DMS114 treated with DMSO at 0.1 percent for 48 hours (cell line): ENCODE measurements at regions not wholly inside any gene's neighbourhood (a gene's known extent, or its start where the extent isn't known, plus 50 kb on each side); places are given as distances from the start of the nearest gene placed in this dataset.
"Not testable (repeated sequence)": the region's sequence is repeated elsewhere in the genome, so short reads cannot be mapped to it uniquely, and the experiment has no call there.

Source experiments
- DNase-seq: peaks from one replicate; lab custom pipeline; 2025; ENCODE audit not compliant: unreplicated experiment; lab: John Stamatoyannopoulos, UW

GRCh38 chr3:197408177-197408957, 110.0 kb upstream of the DLG1 start:
- DNase-seq, result no peak

DNA sequence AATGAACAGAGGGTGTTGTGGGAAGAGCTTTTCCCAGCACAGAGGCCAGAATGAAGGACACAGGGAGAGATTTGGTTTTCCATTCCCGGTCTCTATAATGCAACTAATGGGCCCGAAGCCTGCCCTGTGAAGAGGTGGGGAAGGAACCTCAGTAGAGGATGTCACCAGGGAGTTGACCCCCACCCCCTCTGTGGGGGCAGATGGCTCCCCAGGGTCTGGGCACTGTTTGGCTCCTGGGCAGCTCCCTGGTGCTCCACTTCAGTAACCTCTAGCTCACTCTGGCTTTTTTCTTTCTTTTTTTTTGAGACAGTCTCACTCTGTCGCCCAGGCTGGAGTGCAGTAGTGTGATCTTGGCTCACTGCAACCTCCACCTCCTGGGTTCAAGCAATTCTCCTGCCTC, 109.1 kb upstream of the DLG1 start:
- DNase-seq, result no peak

DNA sequence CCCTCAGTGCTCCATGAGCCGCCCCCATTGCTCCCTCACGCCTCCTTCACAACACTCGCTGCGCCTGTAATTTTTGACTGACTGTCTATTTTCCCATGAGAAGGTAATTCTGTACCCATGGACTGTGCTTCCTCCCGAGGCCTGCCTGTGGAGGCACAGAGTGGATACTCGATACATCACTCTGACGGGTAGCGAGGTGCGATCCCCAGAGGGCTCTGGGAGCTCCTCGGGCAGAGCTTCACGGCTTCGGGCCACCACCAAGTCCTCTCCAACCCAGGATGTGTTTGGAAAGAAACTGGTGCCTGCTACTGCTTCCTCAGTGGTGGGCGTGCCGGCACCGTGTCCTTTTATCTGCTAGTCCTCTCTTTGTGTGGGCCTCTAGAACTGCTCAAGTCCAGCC, 108.6 kb upstream of the DLG1 start:
- DNase-seq, result no peak

DNA sequence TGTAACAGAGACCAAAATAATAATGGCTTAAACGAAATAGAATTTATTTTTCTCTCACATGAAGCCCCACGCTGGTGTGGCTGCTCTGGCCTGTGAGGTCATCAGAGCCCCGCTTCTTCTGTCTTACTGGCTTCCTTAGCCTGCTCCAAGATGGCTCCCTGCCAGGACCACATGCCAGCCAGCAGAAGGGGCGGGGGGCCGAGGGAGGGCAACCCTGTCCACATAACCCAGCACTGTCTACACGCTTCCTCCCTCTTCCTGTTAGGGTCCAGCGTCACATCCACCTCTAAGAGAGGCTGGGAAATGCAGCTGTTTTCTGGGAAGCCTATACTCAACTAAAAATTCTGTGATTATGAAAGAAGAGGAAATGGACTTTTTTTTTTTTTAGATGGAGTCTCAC, 107.9 kb upstream of the DLG1 start:
- no peak for DNase-seq

DNA sequence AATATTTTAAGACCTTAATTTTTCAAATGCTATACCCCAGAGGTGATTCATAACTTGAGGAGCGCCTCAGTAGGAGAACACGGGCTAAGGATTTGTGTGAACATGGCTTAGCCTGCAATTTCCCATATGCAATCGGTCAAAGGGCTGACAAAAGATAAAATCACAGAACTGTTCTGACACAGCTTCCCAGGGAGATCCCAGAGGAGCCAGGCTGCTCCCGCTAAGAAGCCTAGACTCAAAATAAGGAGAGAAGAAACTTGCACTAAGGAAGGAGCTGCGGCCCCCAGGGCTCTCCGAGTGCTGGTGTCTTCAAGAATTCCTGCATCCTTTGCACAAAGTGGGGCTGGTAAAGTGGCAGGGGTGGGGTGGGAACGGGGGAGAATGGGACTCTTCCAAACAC, 106.3 kb upstream of the DLG1 start:
- no peak for DNase-seq

DNA sequence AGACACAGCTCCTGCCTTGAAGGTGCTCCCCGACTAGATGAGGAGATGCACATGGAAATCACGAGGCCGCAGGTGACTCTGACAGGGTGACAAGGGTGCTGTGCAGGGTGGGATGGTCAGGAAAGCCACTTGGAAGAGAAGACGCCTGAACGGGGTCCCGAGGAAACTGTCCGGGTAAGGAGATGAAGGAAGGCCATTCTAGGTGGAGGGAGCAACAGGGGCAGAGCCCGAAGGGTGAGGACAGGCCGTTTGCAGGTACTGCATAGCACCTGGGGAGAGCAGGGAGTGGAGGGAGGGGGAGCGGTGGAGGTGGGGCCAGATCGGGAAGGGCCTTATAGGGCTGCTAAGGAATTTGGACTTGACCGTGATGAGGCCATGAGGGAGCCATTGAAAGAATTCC, 105.6 kb upstream of the DLG1 start:
- DNase-seq, result no peak

DNA sequence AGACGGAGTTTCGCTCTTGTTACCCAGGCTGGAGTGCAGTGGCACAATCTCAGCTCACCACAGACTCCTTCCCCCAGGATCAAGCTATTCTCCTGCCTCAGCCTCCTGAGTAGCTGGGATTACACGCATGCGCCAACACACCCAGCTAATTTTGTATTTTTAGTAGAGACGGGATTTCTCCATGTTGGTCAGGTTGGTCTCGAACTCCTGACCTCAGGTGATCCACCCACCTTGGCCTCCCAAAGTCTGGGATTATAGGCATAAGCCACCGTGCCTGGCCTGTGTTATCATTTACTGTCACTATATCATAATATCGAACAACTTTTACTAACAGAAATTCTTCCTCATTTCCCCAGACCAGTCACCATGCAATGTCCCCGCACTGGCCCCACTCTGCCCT, 104.0 kb upstream of the DLG1 start:
- DNase-seq, result not testable (repeated sequence)

- DNase-seq, result no peak
These were observed 101.1 kb upstream of the DLG1 start for GRCh38 chr3:197399486-197399885.

- DNase-seq, result no peak
These were observed 100.0 kb upstream of the DLG1 start for GRCh38 chr3:197398286-197398878.

GRCh38 chr3:197397838-197398237, 99.4 kb upstream of the DLG1 start:
- DNase-seq, result no peak

DNA sequence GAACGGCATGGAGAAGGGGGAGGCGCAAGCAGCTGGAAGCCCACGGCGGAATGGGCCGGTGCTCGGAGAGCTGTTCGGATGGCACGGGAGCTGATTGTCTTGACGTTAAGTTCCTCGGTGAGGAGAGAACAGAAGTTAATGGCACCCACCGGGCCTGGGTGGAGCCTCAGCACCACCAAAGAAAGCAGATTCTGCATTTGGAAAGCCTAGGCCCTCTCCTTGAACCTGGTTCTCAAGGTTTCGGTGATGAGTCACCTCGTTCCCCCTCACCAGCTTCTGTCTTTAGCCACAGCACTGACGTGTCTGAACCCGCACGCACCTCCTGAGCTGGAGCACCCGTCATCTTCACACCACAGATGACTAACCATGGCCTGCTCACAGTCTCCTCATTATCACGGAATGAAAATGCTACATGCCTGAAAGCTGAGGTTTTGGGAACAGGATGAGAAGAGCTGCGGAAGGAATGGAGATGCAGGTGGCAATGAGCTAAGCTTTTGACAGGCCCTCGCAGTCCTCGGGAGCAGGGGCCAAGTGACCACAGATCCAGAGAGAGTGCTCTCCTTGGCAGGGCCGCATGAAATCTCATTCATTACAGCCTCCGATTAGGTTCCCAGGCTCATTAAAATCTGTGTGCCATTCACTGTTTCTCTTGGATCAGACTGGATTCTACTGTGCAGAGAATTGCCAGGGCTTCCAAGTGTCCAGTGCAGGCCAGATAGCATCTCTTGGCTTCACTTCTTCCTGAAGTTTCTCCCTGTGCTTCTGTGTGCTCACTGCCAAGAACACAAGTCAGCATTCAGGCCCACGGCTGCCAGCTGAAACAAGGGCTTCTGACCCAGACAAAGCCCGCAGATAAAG, 96.3 kb upstream of the DLG1 start:
- DNase-seq, result no peak

DNA sequence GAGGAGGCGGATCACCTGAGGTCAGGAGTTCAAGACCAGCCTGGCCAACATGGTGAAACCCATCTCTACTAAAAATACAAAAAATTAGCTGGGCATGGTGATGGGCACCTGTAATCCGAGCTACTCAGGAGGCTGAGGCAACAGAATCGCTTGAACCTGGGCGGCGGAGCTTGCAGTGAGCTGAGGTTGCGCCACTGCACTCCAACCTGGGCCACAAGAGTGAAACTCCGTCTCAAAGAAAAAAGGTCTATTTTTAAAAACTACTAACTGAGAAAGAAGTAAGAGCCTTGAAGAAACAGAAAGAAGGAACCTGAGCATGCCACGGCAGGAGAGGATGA, 95.7 kb upstream of the DLG1 start:
- not testable (repeated sequence) for DNase-seq

DNA sequence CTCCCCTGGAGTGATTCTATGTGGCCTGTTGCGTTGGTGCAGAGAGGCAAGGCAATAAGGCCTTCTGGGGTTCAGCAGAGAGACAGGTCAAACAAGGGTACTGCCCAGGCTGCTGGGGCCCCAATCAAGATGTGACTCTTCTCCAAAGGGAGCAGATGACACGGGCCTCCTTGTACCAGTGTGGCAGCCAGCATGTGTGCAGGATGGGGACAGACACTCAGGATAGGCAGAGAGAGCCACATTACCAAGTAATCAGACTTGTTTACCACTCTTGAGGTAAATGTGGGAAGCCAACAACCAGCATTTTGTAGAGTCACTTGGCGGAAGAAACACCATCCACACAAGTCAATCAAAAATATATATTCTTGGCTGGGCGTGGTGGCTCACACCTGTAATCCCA, 95.3 kb upstream of the DLG1 start:
- no peak for DNase-seq

DNA sequence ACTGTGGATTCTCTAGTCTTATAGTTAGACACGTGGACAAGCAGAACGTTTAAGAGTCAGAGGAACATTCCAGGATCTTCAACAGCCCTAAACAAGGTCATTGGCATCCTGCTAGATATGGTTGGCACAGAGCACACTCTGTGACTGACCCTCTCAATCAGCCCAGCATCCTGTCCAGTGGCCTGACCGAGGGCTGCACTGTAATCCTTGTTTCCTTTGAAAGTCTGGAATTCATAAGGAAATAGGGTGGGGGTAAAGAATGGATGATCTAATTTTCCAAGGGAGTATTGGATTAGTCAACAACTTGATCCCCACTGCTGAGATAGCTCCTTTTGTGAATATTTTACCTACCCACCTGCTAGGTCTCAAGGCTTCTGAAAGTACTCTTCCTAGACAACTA, 94.5 kb upstream of the DLG1 start:
- no peak for DNase-seq

DNA sequence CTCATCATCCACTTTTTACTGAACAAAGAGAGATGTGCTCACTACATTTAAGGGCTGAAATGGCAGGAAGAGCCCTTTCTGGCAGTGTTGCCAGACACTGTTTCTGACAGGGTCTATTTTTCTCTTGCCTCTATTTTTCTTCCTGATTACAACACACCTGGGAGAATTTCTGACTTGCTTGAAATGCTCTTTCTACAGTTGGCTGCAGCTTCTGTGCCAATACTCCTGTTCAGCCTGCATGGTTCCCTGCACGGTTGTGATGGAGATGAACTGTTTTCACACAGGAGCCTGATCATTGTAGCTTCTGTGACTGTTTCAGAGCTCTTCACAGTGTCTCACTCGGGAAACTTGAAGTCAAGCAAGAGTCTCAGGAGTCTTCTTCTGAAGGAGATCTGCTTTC, 83.0 kb upstream of the DLG1 start:
- DNase-seq, result no peak

DNA sequence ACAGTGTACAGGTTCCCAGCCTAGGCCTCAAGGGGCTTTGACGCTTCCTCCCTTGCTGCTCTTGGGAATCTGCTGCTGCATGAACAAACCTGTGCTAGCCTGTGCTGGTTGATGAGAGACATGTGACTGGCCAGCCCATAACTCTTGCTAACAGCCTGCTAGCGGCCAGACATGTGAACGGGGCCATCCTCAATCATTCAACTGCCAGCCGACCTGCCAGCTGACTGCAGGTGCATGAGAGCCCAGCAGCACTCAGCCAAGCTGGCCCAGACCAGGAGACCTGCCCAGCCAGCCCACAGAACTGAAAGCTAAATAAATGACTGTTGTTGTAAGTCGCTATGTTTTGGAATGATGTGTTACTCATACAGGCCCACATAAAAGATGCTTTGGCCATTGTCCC, 82.4 kb upstream of the DLG1 start:
- DNase-seq, result no peak

DNA sequence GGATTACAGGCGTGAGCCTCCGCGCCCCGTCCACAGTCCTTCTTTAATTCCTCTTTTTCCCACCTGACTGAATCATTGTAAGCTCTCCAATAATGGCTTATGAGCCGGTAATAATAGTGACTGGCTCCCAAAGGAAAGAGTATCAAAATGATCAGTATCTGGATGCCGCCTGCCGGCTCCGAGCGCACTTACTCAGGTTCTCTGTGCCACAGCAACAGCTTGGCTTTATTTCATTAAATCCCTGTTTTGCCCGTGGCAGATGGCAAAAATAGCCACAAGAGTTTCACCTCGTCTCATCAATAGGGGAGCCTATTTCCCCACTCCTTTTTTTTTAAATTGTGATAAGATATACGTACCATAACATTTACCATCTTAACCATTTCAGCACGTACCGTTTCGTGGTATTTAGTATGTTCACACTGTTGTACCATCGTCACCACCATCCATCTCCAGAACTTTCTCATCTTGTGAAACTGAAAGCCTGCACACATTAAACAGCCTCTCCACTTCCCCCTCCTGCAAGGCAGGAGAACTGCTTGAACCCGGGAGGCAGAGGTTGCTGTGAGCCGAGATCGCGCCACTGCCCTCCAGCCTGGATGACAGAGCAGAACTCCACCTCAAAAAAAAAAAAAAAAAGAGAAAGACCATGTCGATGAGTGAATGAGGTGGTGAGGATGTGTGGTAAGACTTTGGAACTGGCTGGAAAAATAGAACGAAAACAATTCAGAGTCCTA, 80.7 kb upstream of the DLG1 start:
- DNase-seq, result no peak

DNA sequence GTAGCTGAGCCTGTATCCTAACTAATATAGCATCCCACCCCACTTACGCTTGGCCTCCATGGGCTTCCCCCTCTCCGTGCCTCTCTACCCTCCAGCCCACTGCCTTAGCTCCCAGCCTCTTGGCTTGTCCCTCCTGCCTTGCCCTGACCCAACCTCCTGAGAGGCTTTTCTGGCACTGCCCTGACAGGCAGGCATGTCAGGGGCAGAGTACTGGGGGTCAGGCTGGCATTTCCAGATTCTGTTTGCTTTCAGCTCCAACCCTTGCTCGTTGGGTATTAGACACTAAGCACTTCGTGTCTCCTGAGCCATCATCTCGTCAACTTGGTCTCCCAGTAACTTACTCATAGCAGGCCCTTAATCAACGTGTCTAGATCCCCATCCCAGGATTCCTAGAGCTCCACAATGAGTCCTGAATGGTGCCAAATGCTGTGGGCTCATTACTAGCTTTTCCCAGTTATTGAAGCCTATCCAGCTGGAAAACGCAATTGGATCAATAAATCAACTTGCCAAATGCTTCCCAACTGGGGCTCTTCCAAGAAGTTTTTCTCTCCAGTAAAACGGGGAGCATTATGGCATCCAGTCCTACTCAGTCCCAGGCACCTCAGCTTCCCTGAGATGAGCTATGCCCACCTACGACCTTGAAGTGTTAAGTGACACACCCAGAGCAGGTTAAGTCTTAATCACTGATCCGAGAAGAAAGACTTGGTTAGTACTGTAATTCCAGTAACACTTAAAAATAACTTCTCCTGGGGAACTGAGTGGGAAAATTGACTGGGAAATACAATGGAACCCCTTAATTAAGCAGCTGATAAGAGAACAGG, 78.5 kb upstream of the DLG1 start:
- no peak for DNase-seq

- DNase-seq, result no peak
These were observed 77.6 kb upstream of the DLG1 start for GRCh38 chr3:197376020-197376419.

DNA sequence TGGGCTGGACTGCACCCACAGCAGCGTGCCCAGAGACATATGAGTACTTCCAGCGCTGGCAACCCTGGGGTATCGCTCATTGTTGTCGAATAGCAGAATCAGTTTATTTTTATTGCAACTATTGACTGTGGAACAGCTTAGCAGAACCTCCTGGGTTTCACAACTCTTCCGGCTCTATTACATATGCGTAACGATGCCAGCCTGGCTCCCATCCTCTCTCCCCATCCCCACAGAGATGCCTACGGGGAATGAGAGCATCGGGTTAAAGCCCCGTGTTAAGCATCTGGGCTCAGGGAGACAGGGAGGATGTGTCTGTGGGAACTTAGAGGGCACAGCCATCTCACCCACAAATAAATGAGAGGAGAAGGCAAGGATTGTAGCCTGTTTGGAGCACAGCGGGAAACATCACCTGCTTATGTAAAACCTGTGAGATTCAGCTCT, 76.6 kb upstream of the DLG1 start:
- no peak for DNase-seq

GRCh38 chr3:197373096-197373495, 74.7 kb upstream of the DLG1 start:
- DNase-seq, result no peak
